ENCODE measurements at regions not wholly inside any gene's neighbourhood (a gene's known extent, or its start where the extent isn't known, plus 50 kb on each side); places are given as distances from the start of the nearest gene placed in this dataset.

GRCh38 chrX:129071390-129071789 lies 451.9 kb downstream of the SMARCA1 start:
- POLR2A ChIA-PET, result no interaction called here
- DNase-seq (ENCODE audit: low read depth in 1 of 2, low spot score in 1 of 2) (no peak), ATAC-seq (no peak), FAIRE-seq (no peak)
- no peak for TF ChIP-seq EHMT2 (IDR thresholded peaks at IDR 0.05; ENCODE audit: low read depth)
- no peak for TF ChIP-seq ZC3H11A (IDR thresholded peaks at IDR 0.05)
- no peak for TF ChIP-seq ATOH8 (CRISPR knock-in tag; IDR thresholded peaks at IDR 0.05; ENCODE audit: low read depth)
- no peak for TF ChIP-seq CBX8 (IDR thresholded peaks at IDR 0.05)
- TF ChIP-seq CHD4 (IDR thresholded peaks at IDR 0.05; ENCODE audit: borderline replicate concordance), result no peak
- TF ChIP-seq KDM1A (IDR thresholded peaks at IDR 0.05; ENCODE audit: low read depth), result no peak
- TF ChIP-seq POLR2A (IDR thresholded peaks at IDR 0.05; ENCODE audit: low read length), result no peak
- TF ChIP-seq POLR2AphosphoS2 (conservative IDR thresholded peaks at IDR 0.05; ENCODE audit: low read length), result no peak
- no peak for TF ChIP-seq MAX (IDR thresholded peaks at IDR 0.05)
- no peak for TF ChIP-seq HOXA7 (CRISPR knock-in tag; IDR thresholded peaks at IDR 0.05)
- no peak for TF ChIP-seq JUNB (IDR thresholded peaks at IDR 0.05)
- no peak for TF ChIP-seq BCL3 (IDR thresholded peaks at IDR 0.05)
- no peak for TF ChIP-seq NR3C1 (IDR thresholded peaks at IDR 0.05)
- TF ChIP-seq RAD21 (conservative IDR thresholded peaks at IDR 0.05 in 1 of 2, IDR thresholded peaks at IDR 0.05 in 1 of 2), result no peak
- TF ChIP-seq SMC3 (IDR thresholded peaks at IDR 0.05), result no peak
- TF ChIP-seq HES2 (IDR thresholded peaks at IDR 0.05), result no peak
- no peak for TF ChIP-seq ELK1 (IDR thresholded peaks at IDR 0.05; ENCODE audit: low read depth, low read length)
- Histone ChIP-seq H3K4me3 (no peak overlapping the region), H3K9me3 (no peaks in the 10 kb centered on the region), H3K4me2 (no peak overlapping the region), H3K4me1 (no peaks in the 10 kb centered on the region), H3K27ac (no peak overlapping the region)
- WGBS (ENCODE audit: missing lambda C conversion rate), result 3% methylated on average over 2 of the region's 2 CpGs
- CTCF ChIA-PET, result no interaction called here

GRCh38 chrX:129065895-129066294 lies 457.4 kb downstream of the SMARCA1 start:
- FAIRE-seq (no peak), ATAC-seq (no peak), DNase-seq (ENCODE audit: low read depth in 1 of 2, low spot score in 1 of 2) (no peak)
- ChIA-PET POLR2A (no interaction called here), CTCF (no interaction called here)
- TF ChIP-seq TP53 (CRISPR knock-in tag; IDR thresholded peaks at IDR 0.05) (no peak), ZNF302 (CRISPR knock-in tag; IDR thresholded peaks at IDR 0.05) (no peak), POLR2A (IDR thresholded peaks at IDR 0.05; ENCODE audit: low read length) (no peak), CBX2 (IDR thresholded peaks at IDR 0.05; ENCODE audit: borderline replicate concordance, low read depth) (no peak), RNF2 (IDR thresholded peaks at IDR 0.05; ENCODE audit: borderline replicate concordance, low read depth) (no peak), RFX5 (IDR thresholded peaks at IDR 0.05) (no peak)
- Histone ChIP-seq H3K9me3 (no peaks in the 10 kb centered on the region), H3K4me2 (no peak overlapping the region), H3K4me1 (no peaks in the 10 kb centered on the region), H3K27ac (no peak overlapping the region), H3K4me3 (no peak overlapping the region)
- WGBS (ENCODE audit: missing lambda C conversion rate), result 50% methylated on average over 1 of the region's 1 CpG

- ATAC-seq, result no peak
- Histone ChIP-seq H3K27ac (no peak overlapping the region), H3K4me2 (no peak overlapping the region), H3K4me3 (no peak overlapping the region), H3K4me1 (no peaks in the 10 kb centered on the region), H3K9me3 (no peaks in the 10 kb centered on the region)
- WGBS (ENCODE audit: missing lambda C conversion rate), result 100% methylated on average over 1 of the region's 1 CpG
- peak in 1 of 2 experiments; percentile 2 for DNase-seq (ENCODE audit: low read depth in 1 of 2, low spot score in 1 of 2)
- ChIA-PET CTCF (no interaction called here), POLR2A (no interaction called here)
- no peak for FAIRE-seq
- no peak for TF ChIP-seq E2F6 (IDR thresholded peaks at IDR 0.05; ENCODE audit: borderline replicate concordance, low read depth)
- no peak for TF ChIP-seq SREBF2 (IDR thresholded peaks at IDR 0.05)
- TF ChIP-seq EHF (CRISPR knock-in tag; IDR thresholded peaks at IDR 0.05), result no peak
- TF ChIP-seq ZC3H11A (IDR thresholded peaks at IDR 0.05), result no peak
- no peak for TF ChIP-seq KDM5A (IDR thresholded peaks at IDR 0.05)
Observed at GRCh38 chrX:129058405-129058804, 464.9 kb downstream of the SMARCA1 start.

Data from A549 (cell line).